VCaP (cell line): ENCODE measurements at regions not wholly inside any gene's neighbourhood (a gene's known extent, or its start where the extent isn't known, plus 50 kb on each side); places are given as distances from the start of the nearest gene placed in this dataset.

Experiments used
- H3K27ac ChIP-seq: fragments of 450-650 bp; 2 replicates; pipeline ENCODE4 v1.5.1; 2017
- CTCF ChIP-seq: fragments of 450-650 bp; conservative IDR thresholded peaks from 2 replicates; pipeline ENCODE4 v1.5.1; 2017; ENCODE audit warnings: mild to moderate bottlenecking, moderate library complexity

GRCh38 chr7:86943447-86943846 is 116.0 kb downstream of the ELAPOR2 start:
- no peak overlapping the region for H3K27ac ChIP-seq
- TF ChIP-seq CTCF = no peak

GRCh38 chr7:86942995-86943394 is 116.5 kb downstream of the ELAPOR2 start:
- no peak for TF ChIP-seq CTCF
- no peak overlapping the region for H3K27ac ChIP-seq

GRCh38 chr7:86942081-86942480 is 117.4 kb downstream of the ELAPOR2 start:
- H3K27ac ChIP-seq = no peak overlapping the region
- TF ChIP-seq CTCF = no peak

GRCh38 chr7:86939197-86939814 is 120.1 kb downstream of the ELAPOR2 start:
- no peak overlapping the region for H3K27ac ChIP-seq
- peak; percentile 84 for TF ChIP-seq CTCF

GRCh38 chr7:86937363-86937878 is 122.0 kb downstream of the ELAPOR2 start:
- H3K27ac ChIP-seq = no peak overlapping the region
- no peak for TF ChIP-seq CTCF

GRCh38 chr7:86933295-86933845 is 126.1 kb downstream of the ELAPOR2 start:
- no peak overlapping the region for H3K27ac ChIP-seq
- TF ChIP-seq CTCF = no peak

- no peak for TF ChIP-seq CTCF
- no peak overlapping the region for H3K27ac ChIP-seq
These were observed 127.4 kb downstream of the ELAPOR2 start for GRCh38 chr7:86932038-86932512.
